ENCODE measurements at regions not wholly inside any gene's neighbourhood (a gene's known extent, or its start where the extent isn't known, plus 50 kb on each side); places are given as distances from the start of the nearest gene placed in this dataset.

GRCh38 chr3:124532071-124532470, 198.2 kb upstream of the UMPS start:
- H3K27ac ChIP-seq (ENCODE audit: extremely low read length, insufficient read depth, low read length): no peak overlapping the region
- no peaks in the 10 kb centered on the region for H3K9me3 ChIP-seq (ENCODE audit: low read length)
- ATAC-seq (no peak), DNase-seq (ENCODE audit: low spot score) (no peak), FAIRE-seq (no peak)
- no peak overlapping the region for H3K4me3 ChIP-seq (replicated peaks in 1 of 3; ENCODE audit: insufficient read depth in 1 of 3, low read depth in 2 of 3, low read length in 3 of 3)
- H3K27me3 ChIP-seq (ENCODE audit: control insufficient read depth in 1 of 2, insufficient read depth in 2 of 2, low read length in 2 of 2): peaks cover 2 to 22% of the 10 kb centered on the region in 2 experiments; a peak in 3 of 5 replicates
- intact Hi-C loops (cut with micrococcal nuclease; ENCODE audit: unreplicated experiment) (no loop called here), in situ Hi-C loops (cut with HindIII; ENCODE audit: extremely low pct_ligation_motif_present, low pct_unique_long_range_greater_than_20kb) (no loop called here)
- TF ChIP-seq TFE3 (CRISPR knock-in tag; IDR thresholded peaks at IDR 0.05) (no peak), KMT2B (CRISPR knock-in tag; IDR thresholded peaks at IDR 0.05) (no peak), SRSF9 (IDR thresholded peaks at IDR 0.05; ENCODE audit: borderline replicate concordance, insufficient read depth, low read depth, low read length, poor library complexity, severe bottlenecking) (no peak), ZBTB21 (CRISPR knock-in tag; IDR thresholded peaks at IDR 0.05) (no peak), GFI1 (CRISPR knock-in tag; IDR thresholded peaks at IDR 0.05; ENCODE audit: borderline replicate concordance) (no peak), USF2 (IDR thresholded peaks at IDR 0.05; ENCODE audit: low read depth, low read length) (no peak), USF2 (CRISPR knock-in tag; IDR thresholded peaks at IDR 0.05; ENCODE audit: borderline replicate concordance) (no peak), ZNF557 (CRISPR knock-in tag; IDR thresholded peaks at IDR 0.05) (no peak), ZNF510 (CRISPR knock-in tag; IDR thresholded peaks at IDR 0.05; ENCODE audit: low read depth) (no peak), SOX6 (IDR thresholded peaks at IDR 0.05) (no peak), SOX6 (CRISPR knock-in tag; IDR thresholded peaks at IDR 0.05) (no peak), ZEB1 (IDR thresholded peaks at IDR 0.05; ENCODE audit: insufficient replicate concordance, low read depth) (no peak), ZNF564 (CRISPR knock-in tag; IDR thresholded peaks at IDR 0.05) (no peak), CHCHD3 (CRISPR knock-in tag; IDR thresholded peaks at IDR 0.05) (no peak), ZBTB4 (CRISPR knock-in tag; IDR thresholded peaks at IDR 0.05; ENCODE audit: borderline replicate concordance) (no peak), MLLT10 (CRISPR knock-in tag; IDR thresholded peaks at IDR 0.05) (no peak), SETDB1 (CRISPR knock-in tag; IDR thresholded peaks at IDR 0.05; ENCODE audit: borderline replicate concordance) (no peak)
- BruUV-seq (replicated peaks): no TSS peak
- H3K4me1 ChIP-seq (ENCODE audit: insufficient read depth, low read length): no peaks in the 10 kb centered on the region
- 7% methylated on average over 1 of the region's 1 CpG for WGBS (ENCODE audit: low lambda C conversion rate)
- ChIA-PET POLR2A (no interaction called here), CTCF (ENCODE audit: low intra/inter-chr PET ratio, low total read pairs) (no interaction called here)
- no peaks in the 10 kb centered on the region for H3K79me2 ChIP-seq (ENCODE audit: insufficient read depth, low read length)
- H3K4me2 ChIP-seq (ENCODE audit: low read depth, low read length): no peak overlapping the region
- no peak overlapping the region for H2AFZ ChIP-seq (ENCODE audit: low read length)
- no peaks in the 10 kb centered on the region for H3K36me3 ChIP-seq (replicated peaks in 1 of 2; ENCODE audit: control insufficient read depth in 1 of 2, insufficient read depth in 2 of 2, low read length in 2 of 2)
- H4K20me1 ChIP-seq (ENCODE audit: insufficient read depth, low read length): no peaks in the 10 kb centered on the region
- H3K9ac ChIP-seq (ENCODE audit: insufficient read depth, low read depth, low read length): no peak overlapping the region

Data from HepG2 (cell line).